ENCODE measurements at regions not wholly inside any gene's neighbourhood (a gene's known extent, or its start where the extent isn't known, plus 50 kb on each side); places are given as distances from the start of the nearest gene placed in this dataset.

DNA sequence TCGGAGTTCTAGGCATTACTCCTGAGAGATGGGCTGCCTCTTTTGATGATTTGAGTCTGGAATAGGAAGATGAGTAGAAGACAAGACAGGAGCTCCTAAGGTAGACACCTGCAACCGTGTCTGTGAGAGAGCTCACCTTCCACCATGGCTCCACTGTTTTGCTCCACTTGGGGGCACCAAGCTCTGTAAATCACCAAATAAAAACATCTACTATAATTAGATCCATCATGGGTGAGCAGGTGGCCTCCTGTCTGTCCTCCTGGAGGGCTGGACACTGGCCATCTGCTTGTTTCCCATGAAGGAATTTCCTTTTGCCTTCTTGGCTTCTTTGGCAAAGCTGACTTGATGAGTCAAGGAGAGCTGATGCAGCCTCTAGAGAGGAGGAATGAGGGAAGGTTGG lies 179.0 kb downstream of the HAPSTR1 start:
- no peak overlapping the region for H3K27ac ChIP-seq (ENCODE audit: low read depth, low read length)
- H3K27me3 ChIP-seq (ENCODE audit: control insufficient read depth, insufficient read depth, low read length), result no peaks in the 10 kb centered on the region
- no peaks in the 10 kb centered on the region for H3K36me3 ChIP-seq (ENCODE audit: control insufficient read depth, insufficient read depth, low read length)
- no peak overlapping the region for H3K9ac ChIP-seq (ENCODE audit: low read depth, low read length)
- H3K4me1 ChIP-seq (ENCODE audit: control insufficient read depth, insufficient read depth, low read length), result no peaks in the 10 kb centered on the region
- H3K9me3 ChIP-seq (ENCODE audit: control insufficient read depth, insufficient read depth, low read length), result no peaks in the 10 kb centered on the region
- no peak overlapping the region for H3K4me3 ChIP-seq (ENCODE audit: low read depth, low read length)

DNA sequence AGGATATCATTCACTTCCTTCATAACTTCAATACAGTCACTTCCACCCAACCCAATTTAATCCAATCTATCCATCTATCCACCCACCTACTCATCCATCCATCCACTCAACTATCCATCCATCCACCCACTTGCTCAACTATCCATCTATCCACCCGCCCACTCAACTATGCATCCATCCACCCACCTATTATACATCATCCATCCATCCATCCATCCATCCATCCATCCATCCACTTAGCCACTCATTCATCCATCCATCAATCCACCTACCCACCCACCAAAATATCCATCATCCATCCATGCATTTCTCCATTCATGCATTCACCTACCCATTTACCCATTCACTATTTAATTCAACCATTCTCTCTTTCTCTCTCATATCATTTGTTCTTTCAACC lies 179.5 kb downstream of the HAPSTR1 start:
- Histone ChIP-seq H3K4me1 (ENCODE audit: control insufficient read depth, insufficient read depth, low read length) (no peaks in the 10 kb centered on the region), H3K27me3 (ENCODE audit: control insufficient read depth, insufficient read depth, low read length) (no peaks in the 10 kb centered on the region), H3K9ac (ENCODE audit: low read depth, low read length) (no peak overlapping the region), H3K27ac (ENCODE audit: low read depth, low read length) (no peak overlapping the region), H3K9me3 (ENCODE audit: control insufficient read depth, insufficient read depth, low read length) (no peaks in the 10 kb centered on the region), H3K36me3 (ENCODE audit: control insufficient read depth, insufficient read depth, low read length) (no peaks in the 10 kb centered on the region), H3K4me3 (ENCODE audit: low read depth, low read length) (no peak overlapping the region)

DNA sequence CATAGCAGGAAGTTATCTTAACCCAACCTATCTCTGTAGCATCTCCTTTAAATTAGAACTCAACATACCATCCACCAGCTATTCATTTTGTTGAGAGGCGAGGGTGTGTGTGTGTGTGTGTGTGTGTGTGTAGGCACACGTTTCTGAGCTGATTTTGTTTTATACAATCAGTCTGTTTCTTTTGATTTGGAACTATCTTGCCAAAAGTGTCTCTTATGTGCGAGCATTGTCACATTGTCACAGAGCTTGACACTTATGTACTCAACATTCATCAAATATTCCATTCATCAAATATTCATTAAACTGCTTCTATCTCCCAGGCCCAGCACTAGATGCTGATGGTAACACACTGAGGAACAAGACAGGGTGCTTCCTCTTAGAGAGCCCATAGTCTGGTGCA lies 180.4 kb downstream of the HAPSTR1 start:
- H3K9me3 ChIP-seq (ENCODE audit: control insufficient read depth, insufficient read depth, low read length), result no peaks in the 10 kb centered on the region
- no peaks in the 10 kb centered on the region for H3K36me3 ChIP-seq (ENCODE audit: control insufficient read depth, insufficient read depth, low read length)
- H3K27ac ChIP-seq (ENCODE audit: low read depth, low read length), result no peak overlapping the region
- no peak overlapping the region for H3K4me3 ChIP-seq (ENCODE audit: low read depth, low read length)
- no peaks in the 10 kb centered on the region for H3K27me3 ChIP-seq (ENCODE audit: control insufficient read depth, insufficient read depth, low read length)
- no peaks in the 10 kb centered on the region for H3K4me1 ChIP-seq (ENCODE audit: control insufficient read depth, insufficient read depth, low read length)
- H3K9ac ChIP-seq (ENCODE audit: low read depth, low read length), result no peak overlapping the region

DNA sequence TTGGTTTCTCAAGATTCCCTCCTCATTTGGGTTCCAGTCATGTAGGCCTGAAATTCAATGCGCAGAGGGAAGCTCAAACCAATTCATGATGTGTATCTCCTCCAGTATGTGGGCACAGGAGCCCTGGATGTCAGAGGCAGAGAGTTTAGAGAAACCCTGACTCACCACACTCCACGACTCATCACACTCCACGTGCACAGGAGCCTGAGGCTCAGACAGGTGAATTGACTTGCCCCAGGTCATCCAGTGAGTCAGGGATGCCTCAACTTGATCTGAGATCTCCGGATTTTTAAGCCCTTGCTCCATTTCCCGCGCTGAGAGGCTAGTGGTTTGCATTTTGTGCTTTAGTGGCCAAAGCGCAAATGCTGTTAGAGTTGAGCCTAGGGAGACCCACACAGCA lies 183.9 kb downstream of the HAPSTR1 start:
- no peaks in the 10 kb centered on the region for H3K9me3 ChIP-seq (ENCODE audit: control insufficient read depth, insufficient read depth, low read length)
- no peak overlapping the region for H3K27ac ChIP-seq (ENCODE audit: low read depth, low read length)
- no peaks in the 10 kb centered on the region for H3K4me1 ChIP-seq (ENCODE audit: control insufficient read depth, insufficient read depth, low read length)
- no peak overlapping the region for H3K4me3 ChIP-seq (ENCODE audit: low read depth, low read length)
- no peak overlapping the region for H3K9ac ChIP-seq (ENCODE audit: low read depth, low read length)
- H3K27me3 ChIP-seq (ENCODE audit: control insufficient read depth, insufficient read depth, low read length), result no peaks in the 10 kb centered on the region
- no peaks in the 10 kb centered on the region for H3K36me3 ChIP-seq (ENCODE audit: control insufficient read depth, insufficient read depth, low read length)

DNA sequence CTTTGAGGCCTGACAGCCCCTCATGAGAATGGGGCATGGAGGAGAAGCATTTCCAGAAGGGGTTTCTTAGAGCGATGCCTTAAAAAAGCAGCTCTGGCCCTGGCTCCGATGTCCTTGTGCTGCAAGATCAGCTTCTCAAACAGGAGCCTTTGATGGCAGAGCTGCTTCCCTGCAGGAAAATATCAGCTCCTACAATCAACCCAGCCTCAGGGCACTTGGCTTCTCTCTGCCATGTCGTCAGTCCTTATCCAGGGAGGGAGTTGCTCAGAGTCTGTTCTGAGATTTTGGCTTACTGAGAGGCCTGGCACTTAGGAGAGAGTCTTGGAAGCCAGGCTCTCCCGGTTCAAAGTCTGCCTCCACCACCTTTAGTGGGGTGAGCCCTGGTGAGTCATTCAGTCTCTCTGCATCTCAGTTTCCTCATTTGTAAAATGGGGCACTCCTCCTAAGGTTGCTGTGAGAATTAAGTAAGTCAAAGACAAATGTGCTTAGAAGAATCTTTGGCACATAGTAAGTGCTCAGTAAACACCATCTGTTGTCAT lies 184.4 kb downstream of the HAPSTR1 start:
- no peaks in the 10 kb centered on the region for H3K36me3 ChIP-seq (ENCODE audit: control insufficient read depth, insufficient read depth, low read length)
- no peaks in the 10 kb centered on the region for H3K9me3 ChIP-seq (ENCODE audit: control insufficient read depth, insufficient read depth, low read length)
- H3K4me3 ChIP-seq (ENCODE audit: low read depth, low read length), result no peak overlapping the region
- H3K9ac ChIP-seq (ENCODE audit: low read depth, low read length), result no peak overlapping the region
- no peak overlapping the region for H3K27ac ChIP-seq (ENCODE audit: low read depth, low read length)
- H3K4me1 ChIP-seq (ENCODE audit: control insufficient read depth, insufficient read depth, low read length), result no peaks in the 10 kb centered on the region
- H3K27me3 ChIP-seq (ENCODE audit: control insufficient read depth, insufficient read depth, low read length), result no peaks in the 10 kb centered on the region

DNA sequence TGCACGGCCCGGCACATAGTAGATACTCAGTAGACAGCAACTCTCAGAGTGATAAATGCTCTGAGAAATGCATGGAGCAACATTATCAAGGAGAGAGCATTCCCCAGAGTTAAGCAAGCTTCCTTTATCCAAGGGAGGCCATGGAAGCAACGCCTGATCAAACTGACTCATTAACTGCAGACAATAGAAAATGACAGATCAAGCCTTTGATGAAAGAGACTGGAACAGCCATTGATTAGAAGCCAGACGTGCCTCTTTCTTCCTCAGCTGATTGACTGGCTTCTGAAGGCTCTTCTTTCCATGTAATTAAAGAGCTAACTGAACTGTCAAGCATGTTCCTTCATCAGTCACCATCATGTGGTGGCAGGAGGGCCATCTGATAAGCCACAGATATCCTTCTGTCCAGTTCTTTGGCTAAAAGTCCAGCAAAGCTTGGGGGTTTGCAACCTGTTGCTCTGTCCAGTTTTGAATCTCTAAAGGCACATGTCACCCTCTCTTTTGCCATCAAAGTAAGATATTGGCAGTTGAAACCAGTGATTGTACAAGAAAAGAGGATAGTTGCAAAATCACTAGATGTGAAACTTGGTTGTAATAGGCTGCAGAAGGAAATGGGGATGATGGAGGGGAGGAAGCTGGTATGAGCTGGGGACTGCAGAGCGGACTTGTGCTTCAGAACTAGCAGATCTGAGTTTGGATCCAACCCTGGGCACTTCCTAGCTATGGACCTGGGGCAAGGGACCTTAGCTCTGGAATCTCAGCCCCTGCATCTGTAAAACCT lies 188.0 kb downstream of the HAPSTR1 start:
- H3K36me3 ChIP-seq (ENCODE audit: control insufficient read depth, insufficient read depth, low read length), result no peaks in the 10 kb centered on the region
- no peaks in the 10 kb centered on the region for H3K27me3 ChIP-seq (ENCODE audit: control insufficient read depth, insufficient read depth, low read length)
- H3K4me1 ChIP-seq (ENCODE audit: control insufficient read depth, insufficient read depth, low read length), result no peaks in the 10 kb centered on the region
- no peak overlapping the region for H3K9ac ChIP-seq (ENCODE audit: low read depth, low read length)
- H3K4me3 ChIP-seq (ENCODE audit: low read depth, low read length), result no peak overlapping the region
- no peak overlapping the region for H3K27ac ChIP-seq (ENCODE audit: low read depth, low read length)
- no peaks in the 10 kb centered on the region for H3K9me3 ChIP-seq (ENCODE audit: control insufficient read depth, insufficient read depth, low read length)

DNA sequence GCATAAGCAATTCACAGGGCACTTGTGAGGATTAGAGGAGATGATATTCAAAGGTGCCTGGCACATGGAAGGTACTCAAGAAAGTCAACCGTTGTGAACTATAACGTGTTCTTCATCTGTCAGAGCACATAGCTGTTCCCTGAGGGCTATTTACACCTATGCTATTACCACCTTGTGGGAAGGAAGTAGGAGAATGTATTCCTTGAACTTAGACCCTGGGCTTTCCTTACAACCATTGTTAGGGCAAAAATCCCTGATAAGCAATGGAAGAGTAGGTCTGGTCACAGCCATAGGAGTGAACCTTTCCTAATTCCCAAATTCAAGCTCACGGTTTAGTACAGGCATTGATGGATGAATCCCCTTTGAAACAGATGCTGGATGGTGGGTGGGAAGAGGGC lies 188.6 kb downstream of the HAPSTR1 start:
- Histone ChIP-seq H3K4me3 (ENCODE audit: low read depth, low read length) (no peak overlapping the region), H3K27me3 (ENCODE audit: control insufficient read depth, insufficient read depth, low read length) (no peaks in the 10 kb centered on the region), H3K9ac (ENCODE audit: low read depth, low read length) (no peak overlapping the region), H3K4me1 (ENCODE audit: control insufficient read depth, insufficient read depth, low read length) (no peaks in the 10 kb centered on the region), H3K9me3 (ENCODE audit: control insufficient read depth, insufficient read depth, low read length) (no peaks in the 10 kb centered on the region), H3K27ac (ENCODE audit: low read depth, low read length) (no peak overlapping the region), H3K36me3 (ENCODE audit: control insufficient read depth, insufficient read depth, low read length) (no peaks in the 10 kb centered on the region)

DNA sequence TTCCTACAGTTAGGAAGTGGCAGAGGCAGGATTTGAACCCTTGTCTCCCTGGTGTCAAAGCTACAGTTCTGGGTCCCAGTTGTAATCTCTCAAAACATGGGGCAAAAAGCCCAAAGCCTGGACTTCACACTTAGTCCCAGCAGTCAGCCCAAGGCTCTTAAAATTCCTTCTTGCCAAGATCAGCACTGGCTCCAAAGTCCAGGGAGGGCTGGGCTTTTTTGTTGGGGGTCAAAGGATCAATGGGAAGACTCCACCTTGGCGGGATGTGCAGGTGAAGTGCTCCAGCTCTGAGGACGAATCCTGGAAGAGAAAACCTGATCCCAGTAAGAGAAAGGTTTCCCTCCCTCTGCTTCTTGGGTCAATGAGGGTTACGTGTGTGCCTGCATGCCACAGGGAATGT lies 195.5 kb downstream of the HAPSTR1 start:
- Histone ChIP-seq H3K4me3 (ENCODE audit: low read depth, low read length) (no peak overlapping the region), H3K9ac (ENCODE audit: low read depth, low read length) (no peak overlapping the region), H3K27me3 (ENCODE audit: control insufficient read depth, insufficient read depth, low read length) (no peaks in the 10 kb centered on the region)

DNA sequence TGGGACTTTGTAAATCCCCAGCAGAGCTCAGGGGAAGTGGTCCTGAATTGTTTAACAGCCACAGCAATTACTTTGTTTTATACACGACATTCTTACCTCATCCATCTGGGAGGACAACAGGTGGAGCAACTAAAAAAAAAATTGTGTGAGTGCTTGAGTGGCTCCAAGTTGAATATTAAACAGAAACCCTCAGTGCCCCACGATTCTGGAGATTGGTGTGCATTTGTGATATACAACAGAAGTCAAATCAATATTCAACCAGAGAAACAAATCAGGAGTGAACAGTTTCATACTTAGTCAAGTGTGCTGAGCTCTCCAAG lies 204.8 kb downstream of the HAPSTR1 start:
- Histone ChIP-seq H3K27me3 (ENCODE audit: control insufficient read depth, insufficient read depth, low read length) (no peaks in the 10 kb centered on the region), H3K9ac (ENCODE audit: low read depth, low read length) (no peak overlapping the region), H3K4me1 (ENCODE audit: control insufficient read depth, insufficient read depth, low read length) (no peaks in the 10 kb centered on the region), H3K9me3 (ENCODE audit: control insufficient read depth, insufficient read depth, low read length) (no peaks in the 10 kb centered on the region), H3K36me3 (ENCODE audit: control insufficient read depth, insufficient read depth, low read length) (no peaks in the 10 kb centered on the region), H3K4me3 (ENCODE audit: low read depth, low read length) (no peak overlapping the region), H3K27ac (ENCODE audit: low read depth, low read length) (no peak overlapping the region)

More for the DNA sequence above, 195.5 kb downstream of the HAPSTR1 start:
- no peaks in the 10 kb centered on the region for H3K36me3 ChIP-seq (ENCODE audit: control insufficient read depth, insufficient read depth, low read length)
- H3K9me3 ChIP-seq (ENCODE audit: control insufficient read depth, insufficient read depth, low read length), result no peaks in the 10 kb centered on the region
- no peak overlapping the region for H3K27ac ChIP-seq (ENCODE audit: low read depth, low read length)
- H3K4me1 ChIP-seq (ENCODE audit: control insufficient read depth, insufficient read depth, low read length), result no peaks in the 10 kb centered on the region

DNA sequence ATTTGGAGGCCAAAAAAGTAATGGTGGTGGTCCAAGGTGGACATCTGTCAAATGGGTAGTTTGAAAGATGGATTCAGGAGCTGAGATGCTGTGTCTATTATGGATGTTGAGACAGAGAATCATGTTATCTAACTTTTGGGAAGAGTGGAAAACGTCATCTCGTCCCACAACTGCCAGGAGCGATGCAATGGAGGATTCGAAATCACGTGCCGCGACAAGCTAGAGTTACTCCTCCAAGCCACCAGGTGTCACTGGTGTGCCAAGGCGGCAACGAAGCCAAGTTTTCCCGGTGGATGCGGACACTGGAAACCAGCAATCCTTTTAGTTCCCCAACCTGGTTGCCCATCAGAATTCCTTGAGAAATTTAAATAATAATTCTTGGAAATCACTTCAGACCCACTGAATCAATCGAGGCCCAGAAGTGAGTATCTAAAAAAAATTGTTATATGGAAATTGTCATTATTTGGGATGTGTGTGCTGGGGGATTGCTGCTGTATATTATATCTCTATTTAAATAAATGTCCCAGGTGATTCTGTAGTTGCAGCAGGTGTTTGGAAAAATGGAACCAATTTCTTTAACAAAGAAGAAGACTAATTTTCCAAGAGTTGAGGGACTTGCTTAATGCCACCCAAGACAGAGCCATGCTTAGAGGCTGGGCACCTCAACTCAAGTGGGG lies 206.1 kb downstream of the HAPSTR1 start:
- Histone ChIP-seq H3K27me3 (ENCODE audit: control insufficient read depth, insufficient read depth, low read length) (no peaks in the 10 kb centered on the region), H3K27ac (ENCODE audit: low read depth, low read length) (no peak overlapping the region), H3K36me3 (ENCODE audit: control insufficient read depth, insufficient read depth, low read length) (no peaks in the 10 kb centered on the region), H3K4me1 (ENCODE audit: control insufficient read depth, insufficient read depth, low read length) (no peaks in the 10 kb centered on the region), H3K9ac (ENCODE audit: low read depth, low read length) (no peak overlapping the region), H3K4me3 (ENCODE audit: low read depth, low read length) (no peak overlapping the region), H3K9me3 (ENCODE audit: control insufficient read depth, insufficient read depth, low read length) (no peaks in the 10 kb centered on the region)

DNA sequence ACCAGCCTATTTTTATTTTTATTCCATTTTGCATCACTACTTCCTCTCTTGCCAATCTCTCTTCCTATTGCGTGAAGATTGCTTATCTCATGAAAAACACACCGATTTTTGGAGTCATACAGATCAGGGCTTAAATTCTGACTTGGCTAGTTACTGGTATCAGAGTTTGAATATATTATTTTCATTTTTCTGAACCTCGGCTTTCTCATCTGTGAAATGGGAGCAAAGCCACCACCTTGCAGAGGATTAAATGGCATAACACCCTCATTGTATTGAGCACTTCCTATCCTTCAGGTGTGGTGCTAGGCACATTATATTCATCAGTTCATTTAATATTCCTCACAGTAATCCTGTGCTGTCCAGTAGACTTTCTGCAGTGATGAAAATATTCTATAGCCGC lies 208.8 kb downstream of the HAPSTR1 start:
- Histone ChIP-seq H3K4me3 (ENCODE audit: low read depth, low read length) (no peak overlapping the region), H3K9me3 (ENCODE audit: control insufficient read depth, insufficient read depth, low read length) (no peaks in the 10 kb centered on the region), H3K36me3 (ENCODE audit: control insufficient read depth, insufficient read depth, low read length) (no peaks in the 10 kb centered on the region), H3K27me3 (ENCODE audit: control insufficient read depth, insufficient read depth, low read length) (no peaks in the 10 kb centered on the region), H3K4me1 (ENCODE audit: control insufficient read depth, insufficient read depth, low read length) (no peaks in the 10 kb centered on the region), H3K27ac (ENCODE audit: low read depth, low read length) (no peak overlapping the region), H3K9ac (ENCODE audit: low read depth, low read length) (no peak overlapping the region)
